Dermis blood vessel endothelial cell (primary cell): ENCODE measurements at regions not wholly inside any gene's neighbourhood (a gene's known extent, or its start where the extent isn't known, plus 50 kb on each side); places are given as distances from the start of the nearest gene placed in this dataset.

Source experiments
- DNase-seq: peaks from one replicate; pipeline ENCODE4 v3.0.0; 2010

DNA sequence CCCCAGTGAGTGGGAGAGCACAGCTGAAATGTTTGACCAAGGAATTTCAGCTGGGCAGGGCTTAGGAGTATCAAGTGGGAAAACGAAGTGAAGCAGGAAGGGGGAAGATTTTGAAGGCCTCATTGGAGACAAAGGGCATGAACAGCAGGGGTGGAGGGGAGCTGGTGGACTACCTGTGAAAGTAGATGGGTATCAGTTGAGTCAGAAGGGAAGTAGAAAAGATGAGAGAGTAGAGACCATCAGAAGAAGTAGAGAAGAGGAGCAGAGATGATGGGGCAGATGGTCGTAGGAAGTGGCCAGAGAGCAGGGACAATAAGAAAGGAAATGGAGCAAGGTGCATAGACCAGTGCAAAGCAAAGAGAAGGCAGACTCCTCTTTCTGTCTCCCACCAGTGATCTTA lies 189.0 kb upstream of the RUNX1 start:
- no peak for DNase-seq

DNA sequence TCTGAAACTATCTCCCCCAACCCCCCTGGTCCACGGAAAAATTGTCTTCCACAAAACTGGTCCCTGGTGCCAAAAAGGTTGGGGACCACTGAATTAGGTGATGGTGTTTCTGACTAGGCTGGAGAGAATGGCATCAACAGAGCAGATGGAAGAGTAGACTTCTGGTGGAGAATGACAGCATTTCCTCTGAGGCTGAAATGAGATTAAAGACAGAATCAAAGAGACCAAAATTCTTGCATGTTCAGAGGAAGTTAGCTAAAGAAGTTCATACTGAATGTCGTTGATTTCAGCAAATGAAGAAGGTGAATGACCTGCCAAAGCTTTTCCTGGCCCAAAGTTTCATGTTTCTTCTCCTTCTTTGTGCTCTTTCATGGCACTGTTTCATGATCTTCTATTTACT lies 188.2 kb upstream of the RUNX1 start:
- no peak for DNase-seq

DNA sequence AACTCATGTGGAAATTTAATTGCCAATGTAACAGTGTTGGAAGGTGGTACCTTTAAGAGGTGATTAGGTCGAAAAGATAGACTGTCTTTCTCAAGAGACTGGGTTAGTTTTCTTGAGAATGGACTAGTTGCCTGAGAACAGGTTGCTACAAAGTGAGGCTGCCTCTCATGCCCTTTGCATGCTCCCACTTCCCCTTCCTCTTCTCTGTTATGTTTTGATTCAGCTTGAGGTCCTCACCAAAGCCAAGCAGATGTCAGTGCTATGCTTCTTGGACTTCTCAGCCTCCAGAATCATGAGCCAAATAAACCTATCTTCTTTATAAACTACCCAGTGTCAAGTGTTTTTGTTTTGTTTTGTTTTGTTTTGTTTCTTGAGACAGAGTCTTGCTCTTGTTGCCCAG lies 187.0 kb upstream of the RUNX1 start:
- no peak for DNase-seq

DNA sequence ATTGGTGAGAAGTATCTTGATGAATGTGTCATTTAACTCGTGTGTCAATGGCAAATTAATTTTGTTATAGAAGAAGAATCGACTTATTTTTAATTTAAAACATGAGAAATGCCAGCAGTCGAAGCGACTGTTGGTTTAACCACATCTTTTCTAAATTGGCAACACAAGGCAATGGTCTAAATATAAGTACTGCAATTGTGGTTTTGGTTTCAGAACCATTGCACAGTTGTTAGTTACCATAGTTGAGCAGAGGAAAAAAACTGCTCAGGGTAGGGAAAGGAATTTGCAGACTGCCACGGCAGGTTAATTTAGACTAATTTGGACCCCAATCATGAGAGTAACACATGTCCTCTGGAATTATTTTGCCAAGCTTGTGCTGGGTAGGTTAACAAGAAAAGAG lies 185.6 kb upstream of the RUNX1 start:
- no peak for DNase-seq

DNA sequence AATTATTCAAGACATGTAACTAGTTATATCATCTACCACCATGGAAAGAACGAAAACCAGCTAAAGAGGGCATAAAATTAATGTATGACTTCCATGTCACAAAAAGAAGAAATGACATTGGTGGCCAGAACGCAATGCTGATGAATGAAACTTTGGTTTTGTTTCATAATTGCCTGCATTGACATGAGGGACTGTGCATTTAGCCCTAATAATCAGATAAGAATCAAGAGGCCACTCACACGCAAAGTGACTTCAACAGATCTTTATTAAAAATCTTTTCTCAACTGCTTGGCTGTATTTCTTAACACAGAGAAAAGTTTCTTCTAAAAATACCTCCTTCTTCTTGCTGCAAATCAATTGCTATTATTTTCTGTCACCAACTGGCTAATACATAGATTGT lies 184.7 kb upstream of the RUNX1 start:
- no peak for DNase-seq

DNA sequence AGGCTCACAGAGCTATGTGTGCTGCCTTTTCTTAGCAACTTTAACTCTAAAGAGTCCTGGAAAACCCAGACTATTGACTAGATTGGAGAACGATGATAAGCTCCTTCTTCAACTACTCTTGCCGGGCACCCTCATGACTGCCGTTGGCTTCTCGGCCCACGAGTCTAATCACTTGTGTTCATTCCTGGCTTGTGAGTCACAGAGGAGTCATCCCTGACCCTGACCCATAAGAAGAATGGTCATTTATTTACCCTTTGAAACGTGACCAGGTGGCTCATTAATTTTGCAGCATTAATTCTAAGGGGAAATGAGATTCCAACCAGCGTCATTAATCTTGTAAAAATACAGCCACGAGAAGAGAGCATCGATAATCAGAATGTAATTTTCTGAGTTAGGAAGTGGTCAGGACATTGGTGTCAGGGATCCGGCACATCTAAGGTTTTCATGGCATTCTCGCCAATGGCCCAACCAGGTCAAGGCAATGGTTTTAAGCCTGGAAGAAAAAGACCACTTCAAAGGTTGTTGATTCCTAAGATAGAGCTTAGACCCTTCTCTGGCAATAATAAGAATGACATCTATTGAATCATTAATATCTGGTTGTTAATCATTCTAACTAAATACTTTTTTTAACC lies 183.6 kb upstream of the RUNX1 start:
- DNase-seq: peak; percentile 91

DNA sequence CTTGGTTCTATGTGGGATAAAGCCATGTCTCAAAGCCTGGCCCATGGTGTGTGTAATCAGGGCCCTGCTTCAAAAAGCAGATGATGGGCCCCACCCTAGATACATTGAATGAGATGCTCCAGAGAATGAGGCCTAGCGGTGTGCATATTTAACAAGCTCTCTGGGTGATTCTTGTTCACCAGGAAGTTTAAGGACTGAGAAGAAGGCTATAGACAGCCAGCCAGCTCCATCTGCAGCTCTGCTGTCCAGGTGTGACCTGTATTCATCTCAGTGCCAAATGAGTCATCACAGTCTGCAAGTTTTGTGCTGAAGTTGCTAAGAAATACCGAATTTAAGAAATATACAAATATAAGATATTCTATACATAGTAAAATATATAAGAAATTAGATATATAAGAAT lies 182.0 kb upstream of the RUNX1 start:
- DNase-seq: peak; percentile 34

DNA sequence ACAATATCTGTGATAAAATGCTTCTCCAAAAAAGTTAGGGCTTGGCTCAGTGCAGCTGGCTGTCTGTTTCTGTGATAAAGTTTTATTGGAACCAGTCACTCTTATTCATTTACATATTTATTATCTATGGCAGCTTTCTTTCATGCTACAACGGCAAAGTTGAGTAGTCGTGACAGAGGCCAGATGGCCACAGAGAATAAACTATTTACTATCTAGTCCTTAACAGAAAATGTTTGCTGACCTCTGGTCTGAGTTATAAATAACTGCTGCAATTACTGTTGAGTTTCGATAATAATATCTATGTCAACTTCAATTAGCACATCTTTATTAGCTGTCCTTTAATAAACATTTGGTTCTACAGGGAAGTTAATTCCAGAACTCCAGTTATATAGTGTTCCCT lies 180.2 kb upstream of the RUNX1 start:
- no peak for DNase-seq

DNA sequence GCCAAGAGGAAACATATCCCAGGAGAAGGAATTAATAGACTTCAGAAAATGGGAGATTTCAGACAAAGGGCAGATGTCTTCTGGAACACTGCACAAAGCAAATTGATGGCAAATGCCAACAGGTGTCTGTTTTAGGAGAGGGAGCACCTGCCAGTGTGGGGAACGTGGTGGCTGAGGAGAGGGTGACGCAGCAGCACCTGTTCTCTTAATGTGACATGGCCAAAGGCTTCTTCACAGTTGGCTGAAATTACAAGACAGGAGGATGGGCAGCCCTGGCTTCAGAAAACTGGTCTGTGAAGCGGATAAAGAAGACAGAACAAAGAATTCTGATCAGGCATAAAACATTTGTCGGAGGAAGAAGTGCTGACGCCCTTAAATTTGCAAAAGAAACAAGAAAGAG lies 178.7 kb upstream of the RUNX1 start:
- DNase-seq: no peak

DNA sequence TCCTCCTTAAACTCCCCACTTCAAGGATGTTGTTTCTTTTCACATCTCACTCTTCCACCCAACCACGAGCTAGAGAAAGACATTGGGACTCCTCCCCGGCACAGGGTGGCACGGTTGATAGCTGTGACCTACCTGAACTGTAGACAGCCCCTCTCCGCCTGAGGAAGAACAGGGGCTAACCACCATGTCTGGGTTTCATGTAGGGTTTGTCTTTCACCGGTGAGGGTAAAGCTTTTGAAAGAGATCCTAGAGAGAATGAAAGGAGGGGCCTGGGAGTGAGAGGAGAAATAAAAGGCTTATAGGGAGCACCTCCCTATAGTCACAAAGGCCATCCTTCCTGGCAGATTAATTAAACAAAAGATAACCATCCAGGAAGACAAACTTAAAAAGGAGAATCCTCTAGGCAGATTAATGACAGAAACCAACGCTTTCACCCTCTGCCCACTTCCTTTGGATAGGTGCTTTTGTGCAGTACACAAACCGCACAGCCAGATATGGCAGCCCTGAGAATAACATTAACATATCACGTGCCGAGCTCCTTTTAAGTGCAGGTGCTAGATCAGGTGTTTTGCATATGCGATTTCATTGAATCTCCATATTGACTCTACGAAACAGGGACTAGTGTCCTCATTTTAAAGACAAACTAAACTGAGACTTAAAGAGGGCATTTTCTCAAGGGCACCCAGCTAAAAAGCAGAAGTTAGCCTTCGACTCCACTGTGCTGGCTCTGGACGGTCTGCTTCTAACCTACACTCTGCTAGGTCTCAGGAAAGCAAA lies 178.1 kb upstream of the RUNX1 start:
- no peak for DNase-seq

DNA sequence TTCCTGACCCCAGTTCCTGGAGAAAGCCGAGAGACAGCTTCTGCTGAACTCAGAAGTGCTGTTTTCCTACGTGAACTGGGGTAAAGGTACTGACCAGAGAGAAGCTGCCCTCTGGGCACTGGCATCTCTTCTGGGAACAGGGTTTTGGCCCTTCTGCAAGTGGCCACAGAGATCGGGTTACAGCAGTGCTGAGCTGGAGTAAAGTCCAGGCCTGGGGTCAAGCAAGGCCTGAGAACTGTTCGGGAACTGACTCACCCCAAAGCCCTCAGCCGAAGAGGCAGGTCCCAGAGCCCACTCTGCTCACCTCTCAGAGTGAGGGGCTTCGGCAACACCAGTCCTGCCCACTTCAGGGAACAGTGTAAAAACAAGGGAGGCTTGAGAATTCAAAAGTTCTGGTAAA lies 177.2 kb upstream of the RUNX1 start:
- DNase-seq: no peak

DNA sequence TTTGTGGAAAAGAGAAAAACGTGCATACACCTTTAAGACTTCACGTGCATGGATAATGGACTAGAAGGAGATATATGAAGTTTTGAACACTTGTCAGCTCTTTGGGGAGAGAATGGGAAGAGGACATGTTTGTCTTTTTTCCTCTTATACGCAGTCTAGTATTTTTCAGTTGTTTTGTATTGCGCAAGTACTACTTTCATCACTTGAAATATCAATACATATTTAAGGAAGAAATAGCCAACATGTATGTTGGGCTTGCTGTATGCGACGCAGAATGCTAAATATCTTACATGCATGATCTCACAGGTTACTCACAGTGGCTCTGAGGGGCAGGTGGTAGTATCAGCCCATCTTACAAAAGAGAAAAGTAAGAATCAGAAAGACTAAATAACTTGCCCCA lies 176.5 kb upstream of the RUNX1 start:
- no peak for DNase-seq

DNA sequence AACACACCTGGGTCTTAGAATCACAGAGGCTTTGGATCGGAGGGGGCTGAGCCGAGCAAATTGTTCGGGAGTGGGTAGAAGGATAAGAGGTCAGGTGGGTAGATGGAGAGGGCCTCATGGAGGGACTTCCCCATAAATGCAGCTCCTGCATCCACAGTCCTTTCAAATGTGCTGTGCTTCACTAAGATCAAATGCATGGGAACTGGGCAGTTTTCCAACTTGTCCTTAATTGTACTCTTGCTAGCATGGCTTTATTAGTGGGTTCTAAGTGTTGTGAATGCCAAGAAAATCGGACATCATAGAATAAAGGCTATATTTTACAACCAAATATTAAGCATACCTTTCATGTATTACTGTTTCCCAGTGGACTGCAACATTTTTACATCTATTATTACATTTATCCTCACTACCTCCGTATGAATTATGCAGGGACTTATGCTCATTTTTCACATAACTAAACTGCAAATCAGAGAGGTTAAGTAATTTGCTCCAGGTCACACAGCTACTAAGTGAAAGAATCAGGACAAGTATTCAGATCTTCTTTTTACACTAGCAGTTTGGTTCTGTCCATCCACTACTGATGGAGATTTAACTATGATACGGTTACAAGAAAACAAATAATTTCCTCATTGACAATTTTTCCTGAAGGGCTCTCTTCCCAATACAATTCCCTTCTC lies 174.5 kb upstream of the RUNX1 start:
- peak; percentile 26 for DNase-seq

DNA sequence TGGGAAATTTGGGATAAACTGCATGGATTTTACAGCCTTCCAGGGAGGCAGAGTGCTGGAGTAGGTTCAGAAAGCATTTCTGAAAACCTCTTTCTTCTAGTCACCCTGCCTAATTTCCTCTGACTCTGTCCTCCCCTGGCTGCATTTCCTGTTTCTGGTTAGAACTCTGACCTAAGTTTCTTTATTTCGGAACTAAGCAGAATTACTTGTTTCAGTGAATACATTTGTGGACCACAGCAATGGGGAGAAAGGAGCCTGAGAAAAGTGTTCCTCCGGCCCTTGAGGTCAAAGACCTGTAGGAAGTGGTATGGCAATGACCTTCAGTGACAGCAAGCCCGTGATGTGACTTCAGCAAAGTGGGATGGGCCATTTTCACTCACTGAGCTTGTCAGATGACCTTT lies 173.4 kb upstream of the RUNX1 start:
- DNase-seq: peak; percentile 24

DNA sequence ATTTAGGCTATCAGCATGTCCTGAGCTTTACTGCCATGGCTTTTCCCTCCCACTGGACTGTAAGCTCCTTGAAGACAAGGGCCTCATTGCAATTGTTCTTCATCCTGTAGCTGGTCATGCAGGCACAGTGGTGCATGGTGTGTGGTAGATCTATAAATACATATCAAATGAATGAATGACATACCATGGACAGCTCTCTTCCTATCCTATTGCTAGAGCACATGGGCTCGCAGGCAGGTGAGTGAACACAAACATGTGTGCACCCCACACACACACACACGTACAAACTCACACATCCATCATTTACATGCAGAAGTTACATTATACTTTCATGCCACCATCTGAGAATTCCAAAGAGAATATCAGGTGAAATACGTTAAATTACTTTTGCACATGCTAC lies 172.9 kb upstream of the RUNX1 start:
- peak; percentile 31 for DNase-seq

DNA sequence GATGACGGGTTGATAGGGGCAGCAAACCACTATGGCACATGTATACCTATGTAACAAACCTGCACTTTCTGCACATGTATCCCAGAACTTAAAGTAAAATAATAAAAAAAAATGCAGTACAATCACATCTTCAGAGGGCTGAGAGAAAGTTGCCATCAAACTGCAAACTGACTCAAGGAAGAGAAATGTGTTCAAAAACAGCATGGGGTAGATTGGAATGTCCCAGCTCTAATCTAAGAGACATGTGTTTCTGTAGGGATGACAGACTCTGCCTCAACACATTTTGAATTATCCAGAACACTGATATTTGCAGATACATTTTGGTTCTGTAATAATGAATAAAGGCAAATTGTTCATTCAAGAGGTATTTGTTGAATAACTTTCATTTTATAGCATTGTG lies 171.2 kb upstream of the RUNX1 start:
- no peak for DNase-seq

DNA sequence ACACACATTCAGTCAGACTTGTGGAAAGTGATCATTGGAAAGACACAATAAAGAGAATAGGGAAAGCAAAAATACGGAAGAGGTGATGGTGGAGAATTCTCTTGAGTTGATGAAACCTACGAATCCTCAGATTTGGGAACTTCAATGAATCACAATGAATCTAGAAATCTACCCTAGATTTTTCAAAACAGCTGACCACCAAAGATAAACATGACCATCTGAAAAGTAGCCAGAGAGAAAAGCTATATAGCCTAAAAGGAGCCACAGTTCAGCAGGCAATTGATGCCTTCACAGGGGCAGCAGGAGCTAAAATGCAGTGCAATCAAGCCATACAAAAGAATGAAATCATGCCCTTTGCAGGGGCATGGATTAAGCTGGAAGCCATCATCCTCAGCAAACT lies 170.6 kb upstream of the RUNX1 start:
- no peak for DNase-seq

DNA sequence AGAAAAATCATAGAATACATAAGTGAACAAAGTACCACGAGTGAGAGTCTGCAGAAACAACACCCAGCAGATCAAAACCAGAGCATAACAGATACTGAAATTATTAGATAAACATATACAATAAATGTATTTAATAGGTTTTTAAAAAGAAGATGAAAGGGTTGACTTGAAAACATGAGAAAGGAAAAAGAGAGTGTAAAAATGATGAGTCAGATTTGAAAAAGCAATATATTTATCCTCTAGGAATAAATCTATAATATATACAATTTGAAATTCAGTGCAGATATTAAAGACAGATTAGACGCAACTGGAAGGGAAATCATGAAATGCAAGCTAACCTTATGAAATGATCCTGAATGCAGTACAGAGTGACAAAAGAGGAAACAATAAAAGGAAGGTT lies 170.2 kb upstream of the RUNX1 start:
- no peak for DNase-seq

DNA sequence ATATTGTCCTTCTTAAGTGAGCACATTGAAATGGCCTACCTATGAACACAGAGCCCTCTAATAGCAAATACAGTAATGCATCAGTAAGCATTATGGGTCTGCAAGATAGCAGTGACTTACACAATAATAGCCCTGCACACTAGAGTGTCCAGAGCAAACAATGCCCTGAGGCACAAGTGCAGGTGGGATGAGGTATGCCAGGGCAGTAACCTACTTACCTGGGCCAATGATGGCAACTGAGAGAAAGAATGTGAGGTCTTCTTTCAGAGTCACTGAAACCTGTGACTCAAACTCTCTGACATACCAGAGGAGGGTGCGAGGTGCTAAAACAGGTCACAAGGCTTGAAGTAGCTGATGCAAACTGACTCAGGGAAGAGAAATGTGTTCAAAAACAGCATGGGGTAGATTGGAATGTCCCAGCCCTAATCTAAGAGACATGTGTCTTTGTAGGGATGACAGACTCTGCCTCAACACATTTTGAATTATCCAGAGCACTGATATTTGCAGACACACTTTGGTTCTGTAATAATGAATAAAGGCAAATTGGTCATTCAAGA lies 168.5 kb upstream of the RUNX1 start:
- no peak for DNase-seq

DNA sequence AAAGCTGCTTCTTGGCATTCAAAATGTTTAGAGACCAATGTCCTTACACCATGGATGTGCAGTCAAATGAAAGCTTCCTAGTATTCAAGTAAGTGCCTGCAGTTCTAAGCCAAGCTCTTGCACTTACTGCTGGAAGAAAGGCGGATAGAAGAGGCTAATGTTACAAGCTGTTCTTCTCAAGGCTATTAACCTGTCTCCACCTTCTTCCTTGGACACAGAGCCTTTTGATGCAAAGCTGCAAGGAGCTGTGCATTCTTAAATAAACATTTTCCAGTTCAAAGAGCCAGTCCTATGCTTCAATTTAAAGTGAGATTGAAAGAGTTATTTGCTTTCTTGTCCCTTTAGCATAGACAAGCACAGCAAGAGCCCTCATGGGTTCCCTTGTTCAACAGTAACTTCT lies 167.9 kb upstream of the RUNX1 start:
- no peak for DNase-seq

DNA sequence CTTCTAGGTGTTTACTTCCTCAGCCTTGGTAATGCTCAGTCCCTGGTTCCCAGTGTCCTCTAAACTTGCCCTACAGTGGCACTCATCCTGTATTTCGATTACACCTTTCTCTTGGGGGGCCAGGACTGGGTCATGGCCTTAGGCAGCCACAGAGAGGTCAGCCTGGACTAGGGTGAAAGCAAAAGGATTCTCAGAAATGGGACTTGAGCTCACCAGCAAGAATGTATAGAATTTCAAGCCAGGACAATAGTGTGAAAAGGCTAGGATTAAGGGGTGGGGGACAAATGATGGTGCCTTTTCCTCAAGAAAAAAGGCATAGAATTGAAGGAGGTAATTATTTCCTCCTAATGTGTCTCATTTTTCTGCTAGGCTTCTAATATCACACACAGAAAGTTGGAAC lies 166.8 kb upstream of the RUNX1 start:
- no peak for DNase-seq

DNA sequence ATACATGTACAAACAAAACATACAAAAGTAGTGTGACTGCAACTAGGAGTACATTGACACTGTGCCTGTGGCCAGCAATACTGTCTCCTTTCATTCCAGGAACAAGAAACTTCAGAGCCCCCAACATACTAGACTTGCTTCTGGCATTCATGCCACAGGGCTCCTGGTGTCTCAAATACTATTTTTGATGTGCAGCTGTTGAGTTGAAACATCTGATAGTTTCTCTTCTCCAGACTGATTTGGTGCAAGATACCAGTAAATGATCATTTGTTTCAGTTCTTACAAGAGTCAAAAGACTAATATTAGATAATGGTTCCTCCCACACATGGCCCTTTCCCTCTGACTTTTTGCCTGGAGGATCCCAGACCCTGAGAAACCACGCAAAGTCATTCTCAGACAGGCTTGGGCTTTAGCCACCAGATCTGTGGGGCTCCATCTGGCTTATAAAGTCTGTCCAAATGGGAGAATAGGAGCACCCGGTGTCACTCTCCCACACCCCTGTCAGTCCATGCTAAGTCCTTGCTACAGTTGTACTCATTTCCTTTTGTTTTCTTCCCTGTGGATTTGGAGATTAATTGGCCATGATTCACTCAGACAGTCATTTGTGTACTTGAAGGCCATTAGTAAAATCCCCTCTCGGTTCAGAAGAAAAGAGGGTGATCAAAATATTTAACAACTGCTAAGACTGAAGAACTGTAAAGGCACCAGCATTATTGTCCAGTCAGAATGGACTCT lies 163.5 kb upstream of the RUNX1 start:
- peak; percentile 38 for DNase-seq

DNA sequence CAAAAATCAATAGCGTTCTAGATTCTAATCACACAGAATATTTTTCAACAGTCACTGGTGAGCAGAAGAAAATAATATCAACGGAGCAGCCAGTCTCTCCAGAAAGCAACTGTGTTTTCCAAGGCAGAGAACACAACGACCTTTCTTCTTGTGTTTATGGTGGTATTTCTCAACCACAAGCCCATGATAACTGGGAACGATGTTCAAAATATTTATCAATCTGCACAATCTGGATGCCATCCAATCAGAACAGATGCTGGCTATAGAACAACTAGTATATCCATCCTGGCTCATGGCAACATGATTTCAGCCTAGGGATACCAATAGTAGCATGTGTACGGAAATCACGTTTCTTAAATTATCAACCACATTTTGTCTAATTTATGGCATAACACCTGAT lies 162.7 kb upstream of the RUNX1 start:
- no peak for DNase-seq
